ENCODE measurements at regions not wholly inside any gene's neighbourhood (a gene's known extent, or its start where the extent isn't known, plus 50 kb on each side); places are given as distances from the start of the nearest gene placed in this dataset.

DNA sequence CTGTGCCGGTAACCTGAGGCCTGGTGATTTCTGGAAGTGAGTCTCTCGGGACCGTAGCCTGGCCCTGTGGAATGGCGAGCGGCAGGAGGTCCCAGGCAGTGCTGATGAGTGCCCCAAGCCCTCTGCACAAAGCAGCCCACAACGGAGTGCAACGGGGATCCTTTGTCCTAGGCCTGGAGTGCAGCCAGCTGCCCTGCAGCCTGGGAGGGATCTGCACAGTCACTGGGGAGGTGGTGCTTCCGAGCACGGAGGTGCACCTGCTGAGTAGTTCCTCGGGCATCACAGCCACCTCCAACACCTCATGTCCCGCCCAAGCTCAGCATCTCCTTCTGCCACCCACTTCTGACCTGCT, 162.8 kb upstream of the ZMIZ1 start:
- H3K4me3 ChIP-seq = no peak overlapping the region
- H3K27ac ChIP-seq (ENCODE audit: low read depth in 1 of 2, low read length in 1 of 2) = no peak overlapping the region
- TF ChIP-seq, protein P1, sequence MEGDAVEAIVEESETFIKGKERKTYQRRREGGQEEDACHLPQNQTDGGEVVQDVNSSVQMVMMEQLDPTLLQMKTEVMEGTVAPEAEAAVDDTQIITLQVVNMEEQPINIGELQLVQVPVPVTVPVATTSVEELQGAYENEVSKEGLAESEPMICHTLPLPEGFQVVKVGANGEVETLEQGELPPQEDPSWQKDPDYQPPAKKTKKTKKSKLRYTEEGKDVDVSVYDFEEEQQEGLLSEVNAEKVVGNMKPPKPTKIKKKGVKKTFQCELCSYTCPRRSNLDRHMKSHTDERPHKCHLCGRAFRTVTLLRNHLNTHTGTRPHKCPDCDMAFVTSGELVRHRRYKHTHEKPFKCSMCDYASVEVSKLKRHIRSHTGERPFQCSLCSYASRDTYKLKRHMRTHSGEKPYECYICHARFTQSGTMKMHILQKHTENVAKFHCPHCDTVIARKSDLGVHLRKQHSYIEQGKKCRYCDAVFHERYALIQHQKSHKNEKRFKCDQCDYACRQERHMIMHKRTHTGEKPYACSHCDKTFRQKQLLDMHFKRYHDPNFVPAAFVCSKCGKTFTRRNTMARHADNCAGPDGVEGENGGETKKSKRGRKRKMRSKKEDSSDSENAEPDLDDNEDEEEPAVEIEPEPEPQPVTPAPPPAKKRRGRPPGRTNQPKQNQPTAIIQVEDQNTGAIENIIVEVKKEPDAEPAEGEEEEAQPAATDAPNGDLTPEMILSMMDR (IDR thresholded peaks at IDR 0.05; ENCODE audit: control extremely low read depth, extremely low read depth) = no peak
- no peaks in the 10 kb centered on the region for H3K4me1 ChIP-seq (ENCODE audit: control insufficient read depth in 5 of 5, insufficient read depth in 5 of 5, low read length in 5 of 5)
- 88 to 91% methylated on average over 11 of the region's 11 CpGs for WGBS, 2 donors
- H3K36me3 ChIP-seq (ENCODE audit: control insufficient read depth in 4 of 4, insufficient read depth in 4 of 4, low read length in 4 of 4) = no peaks in the 10 kb centered on the region
- DNase-seq = peak in 1 of 3 donors; percentile 12
- no peak overlapping the region for H3K9ac ChIP-seq (ENCODE audit: insufficient read depth in 1 of 2, low read length in 2 of 2)
- no peak for ATAC-seq (ENCODE audit: insufficient read depth, low FRiP score)
- no peaks in the 10 kb centered on the region for H3K9me3 ChIP-seq (ENCODE audit: control insufficient read depth in 4 of 4, insufficient read depth in 3 of 4, low read length in 3 of 4)
- H3K27me3 ChIP-seq (ENCODE audit: control insufficient read depth in 3 of 3, insufficient read depth in 3 of 3, low read length in 2 of 3) = no peaks in the 10 kb centered on the region

DNA sequence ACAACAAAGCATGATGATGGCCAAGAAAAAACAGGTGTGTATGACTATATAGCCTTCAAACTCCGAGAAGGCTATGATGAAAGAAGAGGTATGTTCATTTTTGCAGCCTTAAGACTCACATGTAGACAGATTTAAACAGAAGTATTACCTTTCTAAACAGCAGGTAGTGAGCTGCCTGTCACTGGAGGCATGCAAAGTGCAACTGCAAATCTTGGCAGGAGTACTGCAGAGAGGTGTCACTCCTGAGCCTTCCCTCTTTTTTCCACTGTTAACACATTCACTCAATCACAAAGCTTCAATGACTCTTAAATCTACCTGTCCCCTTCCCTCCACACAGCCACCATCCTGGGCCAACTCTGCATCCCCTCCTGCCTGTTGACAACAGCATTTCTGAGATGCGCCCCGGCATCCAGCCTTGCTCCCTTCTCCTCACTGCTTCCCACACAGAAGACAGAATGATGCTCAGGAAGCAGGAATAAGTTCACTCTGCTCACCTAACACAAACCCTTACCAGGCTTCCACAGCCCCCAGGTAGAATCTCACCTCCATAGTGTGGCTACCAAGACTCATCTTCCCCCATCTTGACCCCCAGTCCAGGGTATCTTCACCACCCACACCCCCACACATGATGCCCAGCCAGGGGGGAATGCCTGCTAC, 161.9 kb upstream of the ZMIZ1 start:
- ATAC-seq (ENCODE audit: insufficient read depth, low FRiP score) (no peak), DNase-seq (peak in 1 of 3 donors; percentile 5)
- TF ChIP-seq, protein P1 (IDR thresholded peaks at IDR 0.05; ENCODE audit: control extremely low read depth, extremely low read depth) = no peak
- Histone ChIP-seq H3K27ac (ENCODE audit: low read depth in 1 of 2, low read length in 1 of 2) (no peak overlapping the region), H3K4me3 (no peak overlapping the region), H3K9me3 (ENCODE audit: control insufficient read depth in 4 of 4, insufficient read depth in 3 of 4, low read length in 3 of 4) (no peaks in the 10 kb centered on the region), H3K36me3 (ENCODE audit: control insufficient read depth in 4 of 4, insufficient read depth in 4 of 4, low read length in 4 of 4) (no peaks in the 10 kb centered on the region), H3K27me3 (ENCODE audit: control insufficient read depth in 3 of 3, insufficient read depth in 3 of 3, low read length in 2 of 3) (no peaks in the 10 kb centered on the region), H3K4me1 (ENCODE audit: control insufficient read depth in 5 of 5, insufficient read depth in 5 of 5, low read length in 5 of 5) (peaks cover 0 to 8% (median 0%) of the 10 kb centered on the region in 5 donors), H3K9ac (ENCODE audit: insufficient read depth in 1 of 2, low read length in 2 of 2) (no peak overlapping the region)
- WGBS, 2 donors = 90 to 94% methylated on average over 3 of the region's 3 CpGs

DNA sequence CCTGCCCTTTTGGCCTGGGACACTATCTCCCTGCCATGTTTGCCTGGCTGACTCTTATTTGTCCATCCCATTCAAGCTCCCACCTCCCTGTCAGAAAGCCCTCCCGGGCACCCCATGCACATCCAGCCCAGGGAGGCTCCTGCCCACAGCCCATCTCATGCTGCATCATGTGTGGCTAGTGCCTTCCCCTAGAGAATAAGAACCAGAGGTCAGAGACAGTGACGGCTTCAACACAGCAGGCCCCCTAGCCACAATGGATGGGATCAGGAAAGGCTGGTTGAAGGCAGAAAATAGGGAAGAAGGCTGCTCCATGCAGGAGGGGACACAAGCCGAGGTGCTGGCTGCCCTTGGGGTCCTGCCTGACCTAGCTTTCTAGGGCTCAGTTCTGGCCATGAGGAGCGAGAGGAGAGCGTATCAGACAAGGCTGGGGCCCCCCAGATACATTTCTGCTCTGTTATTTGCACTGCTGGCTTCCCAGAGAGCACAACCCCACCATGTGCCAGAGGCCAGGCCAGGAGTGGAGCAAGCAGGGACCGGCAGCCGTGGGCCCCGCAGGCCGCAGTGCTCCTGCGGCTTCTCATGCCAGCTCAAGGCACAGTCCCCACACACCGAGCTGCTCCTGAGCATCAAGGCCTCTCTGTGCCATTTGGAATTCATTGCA, 161.1 kb upstream of the ZMIZ1 start:
- ATAC-seq (ENCODE audit: insufficient read depth, low FRiP score) (no peak), DNase-seq (no peak)
- TF ChIP-seq, protein P1 (IDR thresholded peaks at IDR 0.05; ENCODE audit: control extremely low read depth, extremely low read depth) = no peak
- Histone ChIP-seq H3K27ac (ENCODE audit: low read depth in 1 of 2, low read length in 1 of 2) (no peak overlapping the region), H3K36me3 (ENCODE audit: control insufficient read depth in 4 of 4, insufficient read depth in 4 of 4, low read length in 4 of 4) (no peaks in the 10 kb centered on the region), H3K4me3 (no peak overlapping the region), H3K9me3 (ENCODE audit: control insufficient read depth in 4 of 4, insufficient read depth in 3 of 4, low read length in 3 of 4) (no peaks in the 10 kb centered on the region), H3K27me3 (ENCODE audit: control insufficient read depth in 3 of 3, insufficient read depth in 3 of 3, low read length in 2 of 3) (no peaks in the 10 kb centered on the region), H3K4me1 (ENCODE audit: control insufficient read depth in 5 of 5, insufficient read depth in 5 of 5, low read length in 5 of 5) (peaks cover 0 to 15% (median 0%) of the 10 kb centered on the region in 5 donors), H3K9ac (ENCODE audit: insufficient read depth in 1 of 2, low read length in 2 of 2) (no peak overlapping the region)
- 93 to 94% methylated on average over 11 of the region's 11 CpGs for WGBS, 2 donors

Data from lung (tissue), 11 donors.